Gastrocnemius medialis (tissue), 4 donors: ENCODE measurements at regions not wholly inside any gene's neighbourhood (a gene's known extent, or its start where the extent isn't known, plus 50 kb on each side); places are given as distances from the start of the nearest gene placed in this dataset.

Experiments used
- ATAC-seq, 2 donors: fragments of 150-250 bp; one replicate each; pipeline ENCODE4 v1.9.1; 2016
- DNase-seq, 2 donors: peaks; one replicate each; pipeline ENCODE4 v3.0.0-alpha.2; 2019
- H3K27ac ChIP-seq, 4 donors: fragments of 200-600 bp; sonication (generic); 1 replicate in 1 of 4; 2 replicates in 3 of 4; pipeline ENCODE4 v1.5.1; 2016 to 2018; ENCODE audit warnings: mild to moderate bottlenecking in 2 of 4, moderate library complexity in 1 of 4
- H3K27me3 ChIP-seq, 3 donors: fragments of 200-600 bp; sonication (generic) in 2 of 3; 1 replicate in 1 of 3; 2 replicates in 2 of 3; pipeline versions ENCODE4 v1.5.1 to v1.6.0; 2016 to 2019; ENCODE audit warnings: mild to moderate bottlenecking in 1 of 3, moderate library complexity in 1 of 3
- H3K36me3 ChIP-seq, 2 donors: fragments of 200-600 bp; sonication (generic) in 1 of 2; one replicate each; pipeline ENCODE4 v1.5.1; 2017 to 2018
- H3K4me1 ChIP-seq, 2 donors: fragments of 200-600 bp; sonication (generic) in 1 of 2; one replicate each; pipeline ENCODE4 v1.5.1; 2016 to 2017; ENCODE audit warnings: mild to moderate bottlenecking in 2 of 2
- H3K4me3 ChIP-seq, 4 donors: fragments of 200-600 bp; sonication (generic) in 3 of 4; 1 replicate in 1 of 4; 2 replicates in 3 of 4; pipeline ENCODE4 v1.5.1; 2016 to 2019; ENCODE audit warnings: mild to moderate bottlenecking in 2 of 4
- H3K9me3 ChIP-seq, 3 donors: fragments of 200-600 bp; sonication (generic) in 2 of 3; 1 replicate in 1 of 3; 2 replicates in 2 of 3; pipeline ENCODE4 v1.5.1; 2016 to 2019
- POLR2A ChIP-seq, 2 donors: fragments of 450-650 bp; IDR thresholded peaks; one replicate each; pipeline ENCODE4 v1.6.1; 2017; ENCODE audit warnings: antibody characterized with exemption in 2 of 2, mild to moderate bottlenecking in 2 of 2, moderate library complexity in 2 of 2
- in situ Hi-C, 4 donors: fragments of 200-750 bp; cut with MboI; loops; one replicate each; pipeline versions ENCODE4 v1.15.0 to v1.8.0; 2017; ENCODE audit warnings: low sequenced_read_pairs in 4 of 4
- intact Hi-C: fragments of 100-400 bp; cut with DNase I; formaldehyde crosslinking; loops from one replicate; pipeline ENCODE4 v1.15.1; 2023; ENCODE audit warnings: low total_unique reads
- TF ChIP-seq, protein P1 (sequence below), 5 experiments: fragments of 450-650 bp in 3 of 5; fragments of 200-600 bp in 2 of 5; sonication (generic) in 2 of 5; IDR thresholded peaks in 4 of 5; conservative IDR thresholded peaks in 1 of 5; 1 replicate in 4 of 5; 2 replicates in 1 of 5; pipeline ENCODE4 v1.5.1; 2016 to 2019; ENCODE audit warnings: antibody characterized with exemption in 5 of 5, mild to moderate bottlenecking in 3 of 5, moderate library complexity in 3 of 5

DNA sequence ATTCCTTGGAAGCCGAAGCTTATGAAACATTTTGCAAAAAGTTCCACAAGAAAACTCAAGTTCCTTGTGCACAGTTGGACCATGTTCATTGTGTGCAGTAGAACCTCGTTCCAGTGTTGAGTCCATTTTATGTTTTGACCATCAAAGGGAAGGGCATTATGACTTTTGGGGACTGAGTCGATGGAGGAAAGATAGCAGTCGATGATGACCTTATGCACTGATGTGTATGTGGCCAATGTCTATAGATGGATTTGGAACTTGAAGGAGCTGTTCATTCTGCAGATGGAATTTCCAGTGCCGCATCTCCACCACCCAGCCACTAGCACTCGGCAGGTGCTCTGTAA is 71.5 kb upstream of the IGLL5 start:
- DNase-seq (no peak), ATAC-seq (no peak)
- H3K4me3 ChIP-seq = no peak overlapping the region
- TF ChIP-seq, protein P1, sequence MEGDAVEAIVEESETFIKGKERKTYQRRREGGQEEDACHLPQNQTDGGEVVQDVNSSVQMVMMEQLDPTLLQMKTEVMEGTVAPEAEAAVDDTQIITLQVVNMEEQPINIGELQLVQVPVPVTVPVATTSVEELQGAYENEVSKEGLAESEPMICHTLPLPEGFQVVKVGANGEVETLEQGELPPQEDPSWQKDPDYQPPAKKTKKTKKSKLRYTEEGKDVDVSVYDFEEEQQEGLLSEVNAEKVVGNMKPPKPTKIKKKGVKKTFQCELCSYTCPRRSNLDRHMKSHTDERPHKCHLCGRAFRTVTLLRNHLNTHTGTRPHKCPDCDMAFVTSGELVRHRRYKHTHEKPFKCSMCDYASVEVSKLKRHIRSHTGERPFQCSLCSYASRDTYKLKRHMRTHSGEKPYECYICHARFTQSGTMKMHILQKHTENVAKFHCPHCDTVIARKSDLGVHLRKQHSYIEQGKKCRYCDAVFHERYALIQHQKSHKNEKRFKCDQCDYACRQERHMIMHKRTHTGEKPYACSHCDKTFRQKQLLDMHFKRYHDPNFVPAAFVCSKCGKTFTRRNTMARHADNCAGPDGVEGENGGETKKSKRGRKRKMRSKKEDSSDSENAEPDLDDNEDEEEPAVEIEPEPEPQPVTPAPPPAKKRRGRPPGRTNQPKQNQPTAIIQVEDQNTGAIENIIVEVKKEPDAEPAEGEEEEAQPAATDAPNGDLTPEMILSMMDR (IDR thresholded peaks at IDR 0.05 in 4 of 5, conservative IDR thresholded peaks at IDR 0.05 in 1 of 5) = no peak
- no peak for TF ChIP-seq POLR2A (IDR thresholded peaks at IDR 0.05)
- no peaks in the 10 kb centered on the region for H3K27me3 ChIP-seq
- H3K36me3 ChIP-seq = no peaks in the 10 kb centered on the region
- no peak overlapping the region for H3K27ac ChIP-seq
- no peaks in the 10 kb centered on the region for H3K9me3 ChIP-seq
- no peaks in the 10 kb centered on the region for H3K4me1 ChIP-seq
- intact Hi-C loops = loop anchor here (10.0 kb wide), 1 partner anchor 69 kb away; the partner anchor contains the start of gene IGLL5
- in situ Hi-C loops = no loop called here

DNA sequence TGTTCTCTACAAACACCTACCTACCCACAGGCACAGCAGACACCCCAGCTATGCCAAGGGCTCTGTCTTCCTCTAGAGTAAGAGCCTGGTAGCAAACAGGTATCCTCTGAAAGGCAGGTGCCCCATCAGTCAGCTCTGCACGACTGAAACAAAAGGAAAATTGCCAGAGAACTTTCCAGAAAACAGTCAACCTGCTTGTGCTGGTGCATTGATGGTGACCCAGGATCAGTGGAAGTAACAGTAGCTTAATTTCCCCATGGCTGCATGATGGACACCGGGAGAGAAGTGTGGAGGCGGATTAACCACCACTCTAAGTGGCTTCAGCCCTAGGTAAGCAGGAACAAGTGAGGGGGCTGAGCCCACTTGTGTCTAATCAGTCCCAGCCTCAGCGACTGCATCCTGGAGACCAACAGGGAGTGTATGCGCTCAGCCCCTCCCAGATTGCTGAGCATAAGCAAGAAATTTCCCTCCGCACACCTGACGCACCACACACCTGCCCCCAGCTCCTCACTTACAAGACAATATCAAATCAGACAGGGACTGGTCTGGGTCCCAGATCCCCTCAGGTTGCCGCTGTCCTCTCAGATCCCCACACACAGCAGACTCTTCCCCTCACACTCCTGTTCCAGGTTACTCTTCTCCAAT is 70.7 kb upstream of the IGLL5 start:
- DNase-seq = no peak
- no peaks in the 10 kb centered on the region for H3K27me3 ChIP-seq
- H3K4me3 ChIP-seq = no peak overlapping the region
- no peak for ATAC-seq
- no peaks in the 10 kb centered on the region for H3K9me3 ChIP-seq
- TF ChIP-seq, protein P1 (IDR thresholded peaks at IDR 0.05 in 4 of 5, conservative IDR thresholded peaks at IDR 0.05 in 1 of 5) = no peak
- TF ChIP-seq POLR2A (IDR thresholded peaks at IDR 0.05) = no peak
- intact Hi-C loops (loop anchor here (10.0 kb wide), 1 partner anchor 68 kb away; the partner anchor contains the start of gene IGLL5), in situ Hi-C loops (no loop called here)
- H3K36me3 ChIP-seq = no peaks in the 10 kb centered on the region
- no peaks in the 10 kb centered on the region for H3K4me1 ChIP-seq
- H3K27ac ChIP-seq = no peak overlapping the region

DNA sequence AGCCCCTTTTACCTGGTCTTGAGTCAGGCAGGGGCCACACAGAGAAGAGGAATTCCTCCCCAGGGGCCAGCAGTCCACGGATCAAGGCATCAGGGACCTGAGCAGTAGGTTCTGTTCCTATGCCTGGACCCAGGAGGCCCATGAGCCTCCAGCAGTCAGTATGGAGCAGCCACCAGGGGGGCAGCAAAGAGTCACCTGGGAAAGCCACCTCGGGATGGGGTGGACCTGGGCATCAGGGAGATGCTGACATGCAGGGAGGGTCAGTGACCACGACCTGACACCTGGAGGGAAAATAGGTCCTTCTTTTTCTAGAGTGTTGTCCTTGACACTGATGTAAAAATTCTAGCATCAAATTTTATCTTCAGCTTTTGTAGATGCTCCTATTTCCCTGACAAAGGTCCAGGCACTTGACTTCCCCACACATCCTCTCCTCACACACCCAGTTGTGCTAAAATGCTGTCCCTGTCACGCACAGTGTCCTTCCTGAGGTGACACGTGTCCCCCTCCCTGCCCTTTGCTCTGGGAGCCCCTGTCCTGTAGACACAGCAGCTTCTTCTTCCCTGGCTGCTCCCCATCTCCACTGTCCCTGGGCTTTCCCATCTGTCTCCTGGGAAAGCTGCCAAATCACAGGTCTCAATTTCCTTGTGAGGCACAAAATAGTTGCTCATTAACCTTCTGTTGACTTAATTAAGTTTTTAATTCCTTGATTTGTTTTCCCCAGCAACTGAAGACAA is 70.0 kb upstream of the IGLL5 start:
- DNase-seq = no peak
- Histone ChIP-seq H3K36me3 (no peaks in the 10 kb centered on the region), H3K4me1 (no peaks in the 10 kb centered on the region), H3K27ac (no peak overlapping the region), H3K4me3 (no peak overlapping the region), H3K9me3 (no peaks in the 10 kb centered on the region), H3K27me3 (no peaks in the 10 kb centered on the region)
- in situ Hi-C loops = no loop called here
- TF ChIP-seq, protein P1 (IDR thresholded peaks at IDR 0.05 in 4 of 5, conservative IDR thresholded peaks at IDR 0.05 in 1 of 5) = no peak
- no peak for TF ChIP-seq POLR2A (IDR thresholded peaks at IDR 0.05)
- no peak for ATAC-seq
- intact Hi-C loops = loop anchor here (10.0 kb wide), 1 partner anchor 67 kb away; the partner anchor contains the start of gene IGLL5

- in situ Hi-C loops (no loop called here), intact Hi-C loops (loop anchor here (10.0 kb wide), 1 partner anchor 67 kb away; the partner anchor contains the start of gene IGLL5)
- Histone ChIP-seq H3K4me1 (no peaks in the 10 kb centered on the region), H3K4me3 (no peak overlapping the region), H3K27me3 (no peaks in the 10 kb centered on the region), H3K27ac (no peak overlapping the region), H3K9me3 (no peaks in the 10 kb centered on the region), H3K36me3 (no peaks in the 10 kb centered on the region)
- no peak for TF ChIP-seq POLR2A (IDR thresholded peaks at IDR 0.05)
- no peak for DNase-seq
- ATAC-seq = no peak
These were observed 69.4 kb upstream of the IGLL5 start for GRCh38 chr22:22818202-22818538.
